H1 (cell line): ENCODE measurements at regions not wholly inside any gene's neighbourhood (a gene's known extent, or its start where the extent isn't known, plus 50 kb on each side); places are given as distances from the start of the nearest gene placed in this dataset.

Source experiments
- BCL11A ChIP-seq, 2 experiments: IDR thresholded peaks; one replicate each; pipeline ENCODE4 v1.6.1; 2011; ENCODE audit warnings: low read depth in 2 of 2, low read length in 2 of 2, mild to moderate bottlenecking in 2 of 2
- CBX8 ChIP-seq: fragments of 300-800, 300-1000 bp; sonication (generic); IDR thresholded peaks from 2 replicates; pipeline ENCODE4 v1.7.1; 2016; ENCODE audit warnings: low read depth, low read length, borderline replicate concordance
- CTBP2 ChIP-seq: IDR thresholded peaks from 2 replicates; pipeline ENCODE4 v1.7.0; 2011; ENCODE audit warnings: borderline replicate concordance, mild to moderate bottlenecking, moderate library complexity, mixed read lengths, low read length; ENCODE audit not compliant: insufficient read depth, insufficient read length
- CTCF ChIP-seq, 3 experiments: IDR thresholded peaks; 1 replicate in 2 of 3; 2 replicates in 1 of 3; pipeline versions ENCODE4 v1.5.1 to v1.6.1; 2011; ENCODE audit warnings: low read length in 3 of 3, mild to moderate bottlenecking in 3 of 3, inconsistent platforms in 2 of 3, low read depth in 1 of 3, moderate library complexity in 1 of 3; ENCODE audit not compliant: insufficient read depth in 1 of 3; ENCODE audit errors: control extremely low read depth in 1 of 3
- NRF1 ChIP-seq: IDR thresholded peaks from 2 replicates; pipeline ENCODE4 v1.6.1; 2011; ENCODE audit warnings: mild to moderate bottlenecking, low read depth, low read length, improper control_type of control experiment

GRCh38 chr2:147003081-147003480, 841.7 kb upstream of the ACVR2A start (continued):
- no peak for TF ChIP-seq CTCF (IDR thresholded peaks at IDR 0.05; ENCODE audit: control extremely low read depth in 1 of 3, insufficient read depth in 1 of 3, low read depth in 1 of 3, low read length in 3 of 3)
- no peak for TF ChIP-seq BCL11A (IDR thresholded peaks at IDR 0.05; ENCODE audit: low read depth in 2 of 2, low read length in 2 of 2)
- no peak for TF ChIP-seq CTBP2
- TF ChIP-seq NRF1: no peak
- no peak for TF ChIP-seq CBX8
